HG02973 (cell line): ENCODE measurements at regions not wholly inside any gene's neighbourhood (a gene's known extent, or its start where the extent isn't known, plus 50 kb on each side); places are given as distances from the start of the nearest gene placed in this dataset.

ENCODE experiments used
- ATAC-seq: cut with Tn5 transposase; IDR thresholded peaks from one replicate; pipeline ENCODE4 v1.9.1; 2021; ENCODE audit warnings: moderate library complexity; ENCODE audit not compliant: unreplicated experiment

- ATAC-seq: no peak
Observed at GRCh38 chr9:84170521-84171141, 169.9 kb downstream of the SLC28A3 start.

GRCh38 chr9:84173961-84174360 lies 166.6 kb downstream of the SLC28A3 start:
- ATAC-seq: no peak

GRCh38 chr9:84174486-84174885 lies 166.1 kb downstream of the SLC28A3 start:
- ATAC-seq: no peak

- no peak for ATAC-seq
Observed at GRCh38 chr9:84177407-84177806, 163.2 kb downstream of the SLC28A3 start.

- no peak for ATAC-seq
Observed at GRCh38 chr9:84179531-84179930, 161.0 kb downstream of the SLC28A3 start.

- no peak for ATAC-seq
Observed at GRCh38 chr9:84187090-84187489, 153.5 kb downstream of the SLC28A3 start.

- no peak for ATAC-seq
Observed at GRCh38 chr9:84189904-84190303, 150.7 kb downstream of the SLC28A3 start.

GRCh38 chr9:84190411-84190810 lies 150.1 kb downstream of the SLC28A3 start:
- ATAC-seq: no peak

- no peak for ATAC-seq
Observed at GRCh38 chr9:84206801-84207370, 133.7 kb downstream of the SLC28A3 start.

GRCh38 chr9:84207491-84207951 lies 133.0 kb downstream of the SLC28A3 start:
- ATAC-seq: no peak

GRCh38 chr9:84212246-84212645 lies 128.3 kb downstream of the SLC28A3 start:
- no peak for ATAC-seq

GRCh38 chr9:84212982-84213381 lies 127.6 kb downstream of the SLC28A3 start:
- no peak for ATAC-seq

- ATAC-seq: no peak
Observed at GRCh38 chr9:84216151-84216550, 124.4 kb downstream of the SLC28A3 start.

- no peak for ATAC-seq
Observed at GRCh38 chr9:84218322-84218721, 122.2 kb downstream of the SLC28A3 start.

GRCh38 chr9:84224246-84224645 lies 116.3 kb downstream of the SLC28A3 start:
- no peak for ATAC-seq
